Trophoblast cell (in vitro differentiated cells and primary cell): ENCODE measurements at regions not wholly inside any gene's neighbourhood (a gene's known extent, or its start where the extent isn't known, plus 50 kb on each side); places are given as distances from the start of the nearest gene placed in this dataset.

Experiments
- DNase-seq, 2 donors: peaks; one replicate each; pipeline ENCODE4 v3.0.0-alpha.2; 2016
- H2AFZ ChIP-seq: 2 replicates; pipeline ENCODE4 v1.6.1; 2013; ENCODE audit warnings: low read length, moderate library complexity, mild to moderate bottlenecking; ENCODE audit not compliant: insufficient read depth, poor library complexity
- H2AK5ac ChIP-seq: 2 replicates; pipeline ENCODE4 v1.6.1; 2013; ENCODE audit warnings: mild to moderate bottlenecking, low read length
- H2BK120ac ChIP-seq: 2 replicates; pipeline ENCODE4 v1.6.1; 2013; ENCODE audit warnings: low read length, mild to moderate bottlenecking, moderate library complexity; ENCODE audit not compliant: insufficient read depth, poor library complexity
- H2BK12ac ChIP-seq: 2 replicates; pipeline ENCODE4 v1.6.1; 2013; ENCODE audit warnings: mild to moderate bottlenecking, low read length, moderate library complexity
- H2BK5ac ChIP-seq: 2 replicates; pipeline ENCODE4 v1.6.1; 2013; ENCODE audit warnings: low read length, low read depth, moderate library complexity, mild to moderate bottlenecking; ENCODE audit not compliant: poor library complexity
- H3K14ac ChIP-seq: 2 replicates; pipeline ENCODE4 v1.6.1; 2013; ENCODE audit warnings: mild to moderate bottlenecking, low read length
- H3K18ac ChIP-seq: 2 replicates; pipeline ENCODE4 v1.6.1; 2013; ENCODE audit warnings: mild to moderate bottlenecking, low read length
- H3K23ac ChIP-seq: 2 replicates; pipeline ENCODE4 v1.6.1; 2013; ENCODE audit warnings: low read length
- H3K27ac ChIP-seq: 2 replicates; pipeline ENCODE4 v1.5.1; 2013; ENCODE audit warnings: low read depth, mild to moderate bottlenecking, inconsistent platforms, low read length, moderate library complexity
- H3K27me3 ChIP-seq: 2 replicates; pipeline ENCODE4 v1.6.1; 2013; ENCODE audit warnings: inconsistent platforms, mild to moderate bottlenecking, low read length, moderate library complexity; ENCODE audit not compliant: insufficient read depth
- H3K36me3 ChIP-seq, 2 experiments: 1 replicate in 1 of 2; 2 replicates in 1 of 2; pipeline ENCODE4 v1.6.1; 2013; ENCODE audit warnings: low read length in 2 of 2, mild to moderate bottlenecking in 2 of 2, moderate library complexity in 1 of 2; ENCODE audit not compliant: insufficient read depth in 2 of 2, control insufficient read depth in 1 of 2
- H3K4ac ChIP-seq: 2 replicates; pipeline ENCODE4 v1.6.1; 2013; ENCODE audit warnings: low read depth, mild to moderate bottlenecking, low read length, moderate library complexity
- H3K4me1 ChIP-seq, 2 experiments: 1 replicate in 1 of 2; 2 replicates in 1 of 2; pipeline ENCODE4 v1.6.1; 2013; ENCODE audit warnings: low read length in 2 of 2, mild to moderate bottlenecking in 2 of 2, moderate library complexity in 1 of 2; ENCODE audit not compliant: insufficient read depth in 2 of 2, control insufficient read depth in 1 of 2
- H3K4me2 ChIP-seq: 2 replicates; pipeline ENCODE4 v1.6.1; 2013; ENCODE audit warnings: inconsistent platforms, mild to moderate bottlenecking, low read length, moderate library complexity
- H3K4me3 ChIP-seq: 2 replicates; pipeline ENCODE4 v1.5.1; 2013; ENCODE audit warnings: mild to moderate bottlenecking, low read depth, low read length, inconsistent platforms
- H3K79me1 ChIP-seq: one replicate; pipeline ENCODE4 v1.6.1; 2013; ENCODE audit warnings: low read length
- H3K79me2 ChIP-seq: 2 replicates; pipeline ENCODE4 v1.6.1; 2013; ENCODE audit warnings: low read length, mild to moderate bottlenecking; ENCODE audit not compliant: control insufficient read depth, insufficient read depth, poor library complexity
- H3K9ac ChIP-seq: 2 replicates; pipeline ENCODE4 v1.6.1; 2013; ENCODE audit warnings: mild to moderate bottlenecking, low read length
- H3K9me3 ChIP-seq: 2 replicates; pipeline ENCODE4 v1.6.1; 2013; ENCODE audit warnings: low read depth, mild to moderate bottlenecking, control low read depth, inconsistent platforms, low read length; ENCODE audit not compliant: insufficient read depth
- H4K12ac ChIP-seq: 2 replicates; pipeline ENCODE4 v1.6.1; 2013; ENCODE audit warnings: low read depth, mild to moderate bottlenecking, low read length, moderate library complexity
- H4K8ac ChIP-seq: 2 replicates; pipeline ENCODE4 v1.6.1; 2013; ENCODE audit warnings: low read depth, mild to moderate bottlenecking, low read length, moderate library complexity
- H4K91ac ChIP-seq: one replicate; pipeline ENCODE4 v1.6.1; 2013; ENCODE audit warnings: low read depth, mild to moderate bottlenecking, low read length, moderate library complexity
- WGBS: extraction: QIAGEN DNeasy Blood & Tissue Kit; methylation state at CpG from one replicate; pipeline ENCODE4 v1.1.7; 2013; ENCODE audit warnings: missing lambda C conversion rate; ENCODE audit not compliant: insufficient read length, insufficient coverage; ENCODE audit errors: extremely low coverage; 5-methylcytosine and 5-hydroxymethylcytosine counted together

- Histone ChIP-seq H4K8ac (no peak overlapping the region), H4K91ac (no peak overlapping the region), H3K18ac (no peak overlapping the region), H3K4ac (no peak overlapping the region), H3K9ac (no peak overlapping the region), H3K4me3 (no peak overlapping the region), H3K79me2 (no peaks in the 10 kb centered on the region), H3K4me1 (no peaks in the 10 kb centered on the region), H2BK12ac (no peak overlapping the region), H3K79me1 (no peaks in the 10 kb centered on the region), H3K36me3 (no peaks in the 10 kb centered on the region), H4K12ac (no peak overlapping the region), H2AFZ (no peak overlapping the region), H2AK5ac (no peak overlapping the region), H3K4me2 (no peak overlapping the region), H2BK5ac (no peak overlapping the region), H3K27me3 (no peaks in the 10 kb centered on the region), H3K14ac (no peak overlapping the region), H3K23ac (no peak overlapping the region), H3K9me3 (no peaks in the 10 kb centered on the region), H2BK120ac (no peak overlapping the region), H3K27ac (no peak overlapping the region)
- no peak for DNase-seq
- WGBS = no CpG with 5 or more reads among the region's 4 CpGs
These were observed 408.7 kb downstream of the REEP3 start for GRCh38 chr10:63929831-63930467.

DNA sequence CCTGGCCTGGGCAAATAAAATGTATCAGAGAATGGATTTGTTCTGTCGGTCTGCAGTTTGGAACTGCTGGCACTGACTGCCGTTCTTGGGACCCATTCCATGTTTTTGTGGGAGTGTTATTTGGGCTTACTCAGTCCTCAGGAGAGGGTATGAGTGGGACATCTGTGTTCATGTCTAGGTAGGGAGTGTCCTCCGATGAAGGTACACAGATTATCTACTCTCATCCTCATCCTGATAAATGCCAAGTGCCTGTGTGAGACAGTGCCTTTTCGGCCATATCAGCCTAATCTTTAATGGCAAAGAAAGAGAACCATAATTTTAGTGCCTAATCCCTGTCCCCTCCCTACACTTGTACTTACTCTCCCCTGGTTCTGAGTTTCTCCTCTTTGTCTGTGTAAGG lies 409.4 kb downstream of the REEP3 start:
- Histone ChIP-seq H3K4me2 (no peak overlapping the region), H3K14ac (no peak overlapping the region), H3K79me2 (no peaks in the 10 kb centered on the region), H2BK120ac (no peak overlapping the region), H3K36me3 (no peaks in the 10 kb centered on the region), H2AFZ (no peak overlapping the region), H4K12ac (no peak overlapping the region), H2AK5ac (no peak overlapping the region), H3K27me3 (no peaks in the 10 kb centered on the region), H2BK5ac (no peak overlapping the region), H2BK12ac (no peak overlapping the region), H3K27ac (no peak overlapping the region), H3K79me1 (no peaks in the 10 kb centered on the region), H3K4ac (no peak overlapping the region), H3K18ac (no peak overlapping the region), H3K9me3 (no peaks in the 10 kb centered on the region), H4K91ac (no peak overlapping the region), H4K8ac (no peak overlapping the region), H3K23ac (no peak overlapping the region), H3K4me1 (no peaks in the 10 kb centered on the region), H3K4me3 (no peak overlapping the region), H3K9ac (no peak overlapping the region)
- WGBS = no CpG with 5 or more reads among the region's 4 CpGs
- no peak for DNase-seq

- no CpG with 5 or more reads among the region's 2 CpGs for WGBS
- H3K4ac ChIP-seq = no peak overlapping the region
These were observed 414.5 kb downstream of the REEP3 start for GRCh38 chr10:63935705-63936104.

GRCh38 chr10:63940277-63940922 lies 419.2 kb downstream of the REEP3 start:
- Histone ChIP-seq H3K4ac (no peak overlapping the region), H2AFZ (no peak overlapping the region), H3K27me3 (no peaks in the 10 kb centered on the region), H3K79me2 (no peaks in the 10 kb centered on the region), H3K36me3 (no peaks in the 10 kb centered on the region), H2AK5ac (no peak overlapping the region), H3K4me2 (no peak overlapping the region), H2BK12ac (no peak overlapping the region), H3K14ac (no peak overlapping the region), H2BK120ac (no peak overlapping the region), H3K9me3 (no peaks in the 10 kb centered on the region), H3K27ac (no peak overlapping the region), H4K8ac (no peak overlapping the region), H3K18ac (no peak overlapping the region), H3K9ac (no peak overlapping the region), H3K4me3 (no peak overlapping the region), H3K79me1 (no peaks in the 10 kb centered on the region), H3K4me1 (no peaks in the 10 kb centered on the region), H2BK5ac (no peak overlapping the region), H3K23ac (no peak overlapping the region), H4K91ac (no peak overlapping the region), H4K12ac (no peak overlapping the region)
- DNase-seq = no peak
- no CpG with 5 or more reads among the region's 1 CpG for WGBS

More at GRCh38 chr10:63935705-63936104, 414.5 kb downstream of the REEP3 start:
- Histone ChIP-seq H2BK120ac (no peak overlapping the region), H3K79me2 (no peaks in the 10 kb centered on the region), H3K36me3 (no peaks in the 10 kb centered on the region), H2BK12ac (no peak overlapping the region), H3K27ac (no peak overlapping the region), H3K4me1 (no peaks in the 10 kb centered on the region), H3K14ac (no peak overlapping the region), H3K9me3 (no peaks in the 10 kb centered on the region), H4K8ac (no peak overlapping the region), H2AFZ (no peak overlapping the region), H3K4me2 (no peak overlapping the region), H3K23ac (no peak overlapping the region), H2AK5ac (no peak overlapping the region), H3K4me3 (no peak overlapping the region), H3K27me3 (no peaks in the 10 kb centered on the region), H3K79me1 (no peaks in the 10 kb centered on the region), H3K18ac (no peak overlapping the region), H3K9ac (no peak overlapping the region), H2BK5ac (no peak overlapping the region), H4K12ac (no peak overlapping the region), H4K91ac (no peak overlapping the region)
- DNase-seq = peak in 1 of 2 donors; percentile 7
